SK-N-SH (cell line): ENCODE measurements at regions not wholly inside any gene's neighbourhood (a gene's known extent, or its start where the extent isn't known, plus 50 kb on each side); places are given as distances from the start of the nearest gene placed in this dataset.

Experiments
- CTCF ChIA-PET: fragments of 300-600, 350-600 bp; formaldehyde crosslinking; extraction: SDS; loops from one replicate; lab custom pipeline; 2021; lab: Yijun Ruan, JAX
- POLR2A ChIA-PET: fragments of 350-600 bp; sonication (Branson Sonifier 250); formaldehyde crosslinking; extraction: SDS; loops from one replicate; lab custom pipeline; 2020; ENCODE audit warnings: antibody characterized with exemption, inconsistent platforms; lab: Yijun Ruan, JAX
- DNase-seq: peaks from one replicate; pipeline ENCODE4 v3.0.0; 2012
- H2AFZ ChIP-seq: fragments of 200-600 bp; sonication (generic); 2 replicates; pipeline ENCODE4 v1.8.1; 2016; ENCODE audit warnings: antibody characterized with exemption, mild to moderate bottlenecking, low read depth
- H3F3A ChIP-seq: fragments of 200-600 bp; sonication (generic); replicated peaks from 2 replicates; pipeline ENCODE3; 2016; ENCODE audit warnings: antibody characterized with exemption, mild to moderate bottlenecking; ENCODE audit not compliant: insufficient read depth
- H3K27ac ChIP-seq, 2 experiments: fragments of 200-500 bp in 1 of 2; fragments of 200-600 bp in 1 of 2; sonication (Bioruptor generic) in 1 of 2; sonication (generic), shearing (Covaris generic) in 1 of 2; 2 replicates each; pipeline versions ENCODE4 v1.5.1 to v1.6.1; 2014 to 2016; ENCODE audit warnings: low read depth in 2 of 2, inconsistent platforms in 1 of 2, low read length in 1 of 2, mild to moderate bottlenecking in 1 of 2, mixed read lengths in 1 of 2
- H3K27me3 ChIP-seq: fragments of 200-600 bp; sonication (generic), shearing (Covaris generic); 2 replicates; pipeline ENCODE4 v1.6.1; 2016; ENCODE audit warnings: mixed run types; ENCODE audit not compliant: insufficient read depth
- H3K36me3 ChIP-seq, 2 experiments: fragments of 200-500 bp in 1 of 2; fragments of 200-600 bp in 1 of 2; sonication (Bioruptor generic) in 1 of 2; sonication (generic) in 1 of 2; replicated peaks in 1 of 2; 2 replicates each; pipeline versions ENCODE3 to v1.5.1; 2014 to 2016; ENCODE audit warnings: low read length in 1 of 2, mild to moderate bottlenecking in 1 of 2; ENCODE audit not compliant: insufficient read depth in 2 of 2, control insufficient read depth in 1 of 2
- H3K4me1 ChIP-seq, 2 experiments: fragments of 200-500 bp in 1 of 2; fragments of 200-600 bp in 1 of 2; sonication (Bioruptor generic) in 1 of 2; sonication (generic), shearing (Covaris generic) in 1 of 2; 2 replicates each; pipeline versions ENCODE4 v1.5.1 to v1.6.1; 2014 to 2016; ENCODE audit warnings: low read depth in 1 of 2, low read length in 1 of 2, mixed run types in 1 of 2; ENCODE audit not compliant: insufficient read depth in 2 of 2, control insufficient read depth in 1 of 2
- H3K4me2 ChIP-seq: fragments of 200-600 bp; sonication (generic), shearing (Covaris generic); 2 replicates; pipeline ENCODE4 v1.6.1; 2017; ENCODE audit warnings: mixed run types
- H3K4me3 ChIP-seq, 2 experiments: fragments of 200-500 bp in 1 of 2; fragments of 200-600 bp in 1 of 2; sonication (Bioruptor generic) in 1 of 2; sonication (generic), shearing (Covaris generic) in 1 of 2; 2 replicates each; pipeline versions ENCODE4 v1.5.1 to v1.8.1; 2014 to 2016; ENCODE audit warnings: low read depth in 2 of 2, inconsistent platforms in 1 of 2, low read length in 1 of 2, mild to moderate bottlenecking in 1 of 2, mixed read lengths in 1 of 2, moderate library complexity in 1 of 2
- H3K79me2 ChIP-seq: fragments of 200-600 bp; sonication (generic); 2 replicates; pipeline ENCODE4 v1.8.1; 2017; ENCODE audit warnings: mild to moderate bottlenecking; ENCODE audit not compliant: insufficient read depth
- H3K9ac ChIP-seq: fragments of 200-600 bp; sonication (generic); 2 replicates; pipeline ENCODE4 v1.6.1; 2017; ENCODE audit warnings: mixed run types
- H3K9me2 ChIP-seq: fragments of 200-600 bp; sonication (generic); 2 replicates; pipeline ENCODE4 v1.6.1; 2017; ENCODE audit warnings: mixed run types
- H3K9me3 ChIP-seq: fragments of 200-600 bp; sonication (generic); 2 replicates; pipeline ENCODE4 v1.6.1; 2017; ENCODE audit warnings: mixed run types, mild to moderate bottlenecking, moderate library complexity
- H4K20me1 ChIP-seq: fragments of 200-600 bp; sonication (generic); 2 replicates; pipeline ENCODE4 v1.6.1; 2017; ENCODE audit warnings: mild to moderate bottlenecking, mixed run types; ENCODE audit not compliant: insufficient read depth
- CHD2 ChIP-seq: fragments of 150-350 bp; IDR thresholded peaks from 2 replicates; pipeline ENCODE4 v1.6.1; 2018; ENCODE audit warnings: low read length; ENCODE audit not compliant: partially characterized antibody
- EP300 ChIP-seq, 2 experiments: IDR thresholded peaks; 2 replicates each; pipeline versions ENCODE4 v1.4.0 to v1.6.1; 2012; ENCODE audit warnings: borderline replicate concordance in 1 of 2, low read depth in 1 of 2, low read length in 1 of 2
- FOXJ3 ChIP-seq: sonication (generic); formaldehyde crosslinking; IDR thresholded peaks from 2 replicates; pipeline ENCODE4 v1.5.1; 2020; ENCODE audit warnings: mild to moderate bottlenecking, missing genetic modification reagents
- FOXM1 ChIP-seq: IDR thresholded peaks from 2 replicates; pipeline ENCODE4 v1.4.0; 2012; ENCODE audit warnings: low read depth, mild to moderate bottlenecking
- GABPA ChIP-seq: IDR thresholded peaks from 2 replicates; pipeline ENCODE4 v1.4.0; 2012; ENCODE audit warnings: low read depth, mild to moderate bottlenecking
- MEF2A ChIP-seq: IDR thresholded peaks from 2 replicates; pipeline ENCODE4 v1.4.0; 2012; ENCODE audit warnings: low read depth, borderline replicate concordance
- NFIC ChIP-seq: IDR thresholded peaks from 2 replicates; pipeline ENCODE4 v1.4.0; 2012; ENCODE audit warnings: borderline replicate concordance
- POLR2AphosphoS5 ChIP-seq: IDR thresholded peaks from 2 replicates; pipeline ENCODE4 v1.6.1; 2012; ENCODE audit warnings: low read depth, low read length
- RAD21 ChIP-seq: IDR thresholded peaks from 2 replicates; pipeline ENCODE4 v1.6.1; 2012; ENCODE audit warnings: mild to moderate bottlenecking, low read length
- REST ChIP-seq: IDR thresholded peaks from 2 replicates; pipeline ENCODE4 v1.6.1; 2012; ENCODE audit warnings: mild to moderate bottlenecking, low read depth, low read length, moderate library complexity
- RFX5 ChIP-seq: IDR thresholded peaks from 2 replicates; pipeline ENCODE4 v1.6.1; 2012; ENCODE audit warnings: mild to moderate bottlenecking, improper control_type of control experiment, low read length
- RXRA ChIP-seq: IDR thresholded peaks from 2 replicates; pipeline ENCODE4 v1.4.0; 2012; ENCODE audit warnings: low read depth, mild to moderate bottlenecking, borderline replicate concordance
- TAF1 ChIP-seq: IDR thresholded peaks from 2 replicates; pipeline ENCODE4 v1.6.1; 2012; ENCODE audit warnings: low read depth, mild to moderate bottlenecking, low read length, moderate library complexity, borderline replicate concordance
- TEAD4 ChIP-seq: IDR thresholded peaks from 2 replicates; pipeline ENCODE4 v1.4.0; 2012; ENCODE audit warnings: mild to moderate bottlenecking, borderline replicate concordance; ENCODE audit not compliant: insufficient read depth
- YY1 ChIP-seq: IDR thresholded peaks from 2 replicates; pipeline ENCODE4 v1.4.0; 2012; ENCODE audit warnings: low read depth, mild to moderate bottlenecking
- WGBS: methylation state at CpG from one replicate; pipeline ENCODE4 v1.1.6; 2017; ENCODE audit warnings: low lambda C conversion rate; 5-methylcytosine and 5-hydroxymethylcytosine counted together
- TF ChIP-seq, protein P1 (sequence below): fragments of 150-350 bp; IDR thresholded peaks from 2 replicates; pipeline ENCODE4 v1.6.1; 2016; ENCODE audit warnings: mild to moderate bottlenecking, low read depth, low read length
- TF ChIP-seq, protein P2 (sequence below): IDR thresholded peaks from 2 replicates; pipeline ENCODE4 v1.4.0; 2012; ENCODE audit warnings: low read depth
- TF ChIP-seq, protein P3 (sequence below): IDR thresholded peaks from 2 replicates; pipeline ENCODE4 v1.4.0; 2012; ENCODE audit warnings: low read depth, borderline replicate concordance

DNA sequence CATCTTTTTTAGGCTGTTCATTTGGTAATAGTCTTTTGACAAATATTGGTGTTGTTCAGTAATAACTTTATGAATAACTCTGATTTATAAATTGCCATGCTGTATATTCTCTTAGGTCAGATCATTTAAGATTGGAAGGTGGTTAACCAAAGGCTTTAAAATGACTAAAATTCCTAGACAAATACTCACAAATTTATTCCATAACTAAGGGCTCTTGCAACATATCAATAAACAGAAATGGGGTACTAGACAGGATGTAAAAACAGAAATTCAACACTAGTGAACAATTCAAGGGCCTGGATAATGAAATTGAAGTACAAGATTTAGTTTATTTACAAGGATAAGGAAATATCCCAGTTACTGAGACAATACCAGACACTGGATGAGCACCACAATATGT lies 328.6 kb downstream of the PCDH19 start:
- Histone ChIP-seq H3F3A (no peaks in the 10 kb centered on the region), H3K4me3 (no peak overlapping the region), H3K9ac (no peak overlapping the region), H3K27ac (no peak overlapping the region), H3K36me3 (no peaks in the 10 kb centered on the region), H2AFZ (no peak overlapping the region), H3K9me2 (no peaks in the 10 kb centered on the region), H4K20me1 (no peaks in the 10 kb centered on the region), H3K9me3 (no peaks in the 10 kb centered on the region), H3K4me1 (no peaks in the 10 kb centered on the region), H3K79me2 (no peaks in the 10 kb centered on the region), H3K27me3 (no peaks in the 10 kb centered on the region), H3K4me2 (no peak overlapping the region)
- no peak for TF ChIP-seq MEF2A
- POLR2A ChIA-PET, result no interaction called here
- no peak for DNase-seq
- CTCF ChIA-PET, result no interaction called here

GRCh38 chrX:100076031-100076430 lies 334.0 kb downstream of the PCDH19 start:
- Histone ChIP-seq H3K27ac (no peak overlapping the region), H3K79me2 (no peaks in the 10 kb centered on the region)
- no peak for DNase-seq
- POLR2A ChIA-PET, result no interaction called here
- TF ChIP-seq NFIC, result no peak
- no peak for TF ChIP-seq POLR2AphosphoS5
- TF ChIP-seq CHD2, result no peak
- TF ChIP-seq, all 33 proteins: peak for 0
- Histone ChIP-seq H3K9me2 (no peaks in the 10 kb centered on the region), H3K9ac (no peak overlapping the region), H3K4me1 (no peaks in the 10 kb centered on the region), H4K20me1 (no peaks in the 10 kb centered on the region), H3K4me2 (no peak overlapping the region), H2AFZ (no peak overlapping the region), H3K27me3 (no peaks in the 10 kb centered on the region), H3K4me3 (no peak overlapping the region), H3K9me3 (no peaks in the 10 kb centered on the region), H3K36me3 (no peaks in the 10 kb centered on the region), H3F3A (no peaks in the 10 kb centered on the region)
- WGBS, result under 1% methylated on average over 3 of the region's 3 CpGs
- CTCF ChIA-PET, result no interaction called here

- H3F3A ChIP-seq, result no peaks in the 10 kb centered on the region
- no peak overlapping the region for H3K9ac ChIP-seq
- no peaks in the 10 kb centered on the region for H4K20me1 ChIP-seq
- POLR2A ChIA-PET, result no interaction called here
- no peak for DNase-seq
- CTCF ChIA-PET, result no interaction called here
- no peak overlapping the region for H3K4me3 ChIP-seq
- H3K36me3 ChIP-seq, result no peaks in the 10 kb centered on the region
- H3K4me2 ChIP-seq, result no peak overlapping the region
- H3K79me2 ChIP-seq, result no peaks in the 10 kb centered on the region
- H3K4me1 ChIP-seq, result no peaks in the 10 kb centered on the region
- H3K27me3 ChIP-seq, result no peaks in the 10 kb centered on the region; the same call in 1 of the 2 replicates
- H3K9me2 ChIP-seq, result no peaks in the 10 kb centered on the region
- H3K9me3 ChIP-seq, result no peaks in the 10 kb centered on the region
- no peak overlapping the region for H2AFZ ChIP-seq
- H3K27ac ChIP-seq, result no peak overlapping the region
- TF ChIP-seq, protein P1, sequence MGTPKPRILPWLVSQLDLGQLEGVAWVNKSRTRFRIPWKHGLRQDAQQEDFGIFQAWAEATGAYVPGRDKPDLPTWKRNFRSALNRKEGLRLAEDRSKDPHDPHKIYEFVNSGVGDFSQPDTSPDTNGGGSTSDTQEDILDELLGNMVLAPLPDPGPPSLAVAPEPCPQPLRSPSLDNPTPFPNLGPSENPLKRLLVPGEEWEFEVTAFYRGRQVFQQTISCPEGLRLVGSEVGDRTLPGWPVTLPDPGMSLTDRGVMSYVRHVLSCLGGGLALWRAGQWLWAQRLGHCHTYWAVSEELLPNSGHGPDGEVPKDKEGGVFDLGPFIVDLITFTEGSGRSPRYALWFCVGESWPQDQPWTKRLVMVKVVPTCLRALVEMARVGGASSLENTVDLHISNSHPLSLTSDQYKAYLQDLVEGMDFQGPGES, result no peak
- no peak for TF ChIP-seq RAD21
- no peak for TF ChIP-seq FOXM1
- no peak for TF ChIP-seq EP300 (IDR thresholded peaks at IDR 0.05; ENCODE audit: borderline replicate concordance in 1 of 2, low read depth in 1 of 2, low read length in 1 of 2)
- no peak for TF ChIP-seq YY1
- TF ChIP-seq GABPA, result no peak
- TF ChIP-seq NFIC, result no peak
- no peak for TF ChIP-seq RFX5
- TF ChIP-seq, protein P2, sequence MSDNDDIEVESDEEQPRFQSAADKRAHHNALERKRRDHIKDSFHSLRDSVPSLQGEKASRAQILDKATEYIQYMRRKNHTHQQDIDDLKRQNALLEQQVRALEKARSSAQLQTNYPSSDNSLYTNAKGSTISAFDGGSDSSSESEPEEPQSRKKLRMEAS, result no peak
- TF ChIP-seq FOXJ3 (CRISPR knock-in tag), result no peak
- TF ChIP-seq, protein P3, sequence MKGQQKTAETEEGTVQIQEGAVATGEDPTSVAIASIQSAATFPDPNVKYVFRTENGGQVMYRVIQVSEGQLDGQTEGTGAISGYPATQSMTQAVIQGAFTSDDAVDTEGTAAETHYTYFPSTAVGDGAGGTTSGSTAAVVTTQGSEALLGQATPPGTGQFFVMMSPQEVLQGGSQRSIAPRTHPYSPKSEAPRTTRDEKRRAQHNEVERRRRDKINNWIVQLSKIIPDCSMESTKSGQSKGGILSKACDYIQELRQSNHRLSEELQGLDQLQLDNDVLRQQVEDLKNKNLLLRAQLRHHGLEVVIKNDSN, result no peak
- TF ChIP-seq REST, result no peak
- TF ChIP-seq MEF2A, result no peak
- TF ChIP-seq TEAD4, result no peak
- TF ChIP-seq RXRA, result no peak
- TF ChIP-seq TAF1, result no peak
Measured at GRCh38 chrX:100072336-100072735, 337.7 kb downstream of the PCDH19 start.
